Fibroblast of skin of right quadriceps (primary cell): ENCODE measurements at regions not wholly inside any gene's neighbourhood (a gene's known extent, or its start where the extent isn't known, plus 50 kb on each side); places are given as distances from the start of the nearest gene placed in this dataset.

Experiments used
- DNase-seq: peaks from one replicate; pipeline ENCODE4 v3.0.0-alpha.2; 2013

GRCh38 chr5:51449026-51449425 is 65.8 kb downstream of the ISL1 start:
- peak; percentile 1 for DNase-seq

- no peak for DNase-seq
Measured at GRCh38 chr5:51452562-51452961, 69.3 kb downstream of the ISL1 start.

- no peak for DNase-seq
Measured at GRCh38 chr5:51465165-51465564, 81.9 kb downstream of the ISL1 start.

- no peak for DNase-seq
Measured at GRCh38 chr5:51466214-51466613, 83.0 kb downstream of the ISL1 start.

- DNase-seq, result peak; percentile 1
Measured at GRCh38 chr5:51468196-51468595, 84.9 kb downstream of the ISL1 start.

GRCh38 chr5:51471630-51472029 is 88.4 kb downstream of the ISL1 start:
- no peak for DNase-seq

- no peak for DNase-seq
Measured at GRCh38 chr5:51472472-51472871, 89.2 kb downstream of the ISL1 start.

- no peak for DNase-seq
Measured at GRCh38 chr5:51475628-51476027, 92.4 kb downstream of the ISL1 start.

- no peak for DNase-seq
Measured at GRCh38 chr5:51476431-51476830, 93.2 kb downstream of the ISL1 start.

GRCh38 chr5:51479840-51480239 is 96.6 kb downstream of the ISL1 start:
- no peak for DNase-seq

- DNase-seq, result no peak
Measured at GRCh38 chr5:51484326-51484725, 101.1 kb downstream of the ISL1 start.

- DNase-seq, result no peak
Measured at GRCh38 chr5:51486158-51486557, 102.9 kb downstream of the ISL1 start.

- DNase-seq, result no peak
Measured at GRCh38 chr5:51487952-51488351, 104.7 kb downstream of the ISL1 start.

- DNase-seq, result no peak
Measured at GRCh38 chr5:51488803-51489642, 105.8 kb downstream of the ISL1 start.

GRCh38 chr5:51494821-51495220 is 111.6 kb downstream of the ISL1 start:
- DNase-seq, result no peak

- peak; percentile 18 for DNase-seq
Measured at GRCh38 chr5:51495672-51496071, 112.4 kb downstream of the ISL1 start.

GRCh38 chr5:51517838-51518237 is 134.6 kb downstream of the ISL1 start:
- DNase-seq, result no peak

GRCh38 chr5:51518607-51519006 is 135.4 kb downstream of the ISL1 start:
- no peak for DNase-seq

GRCh38 chr5:51521583-51521982 is 138.3 kb downstream of the ISL1 start:
- DNase-seq, result no peak

GRCh38 chr5:51539232-51539631 is 156.0 kb downstream of the ISL1 start:
- no peak for DNase-seq

- no peak for DNase-seq
Measured at GRCh38 chr5:51544031-51544785, 161.0 kb downstream of the ISL1 start.

GRCh38 chr5:51556833-51557232 is 173.6 kb downstream of the ISL1 start:
- DNase-seq, result no peak

GRCh38 chr5:51558682-51559081 is 175.4 kb downstream of the ISL1 start:
- no peak for DNase-seq

- no peak for DNase-seq
Measured at GRCh38 chr5:51559339-51559738, 176.1 kb downstream of the ISL1 start.
